A673 (cell line): ENCODE measurements at regions not wholly inside any gene's neighbourhood (a gene's known extent, or its start where the extent isn't known, plus 50 kb on each side); places are given as distances from the start of the nearest gene placed in this dataset.

Experiments used
- BruUV-seq: library from RNA; stranded (reverse); fragments of 400-500 nt; replicated peaks from 2 replicates; lab custom pipeline; 2021; lab: Mats Ljungman, UMichigan
- CTCF ChIA-PET: fragments of 300-600 bp; sonication (Branson Sonifier 250); formaldehyde crosslinking; loops from one replicate; lab custom pipeline; 2022; ENCODE audit warnings: antibody characterized with exemption; lab: Charles Lee
- POLR2A ChIA-PET: fragments of 300-600 bp; sonication (Branson Sonifier 250); formaldehyde crosslinking; loops from one replicate; lab custom pipeline; 2022; ENCODE audit warnings: antibody characterized with exemption; ENCODE audit not compliant: low non-redundant PET; lab: Charles Lee
- DNase-seq: peaks from one replicate; pipeline ENCODE4 v3.0.0-alpha.2; 2015; ENCODE audit warnings: low spot score
- H3K27ac ChIP-seq: fragments of 200-600 bp; sonication (generic); 2 replicates; pipeline ENCODE4 v1.5.1; 2016; ENCODE audit warnings: mixed run types, low read depth, mild to moderate bottlenecking, mixed read lengths, antibody characterized with exemption, low read length; ENCODE audit not compliant: poor library complexity, severe bottlenecking
- H3K27me3 ChIP-seq: fragments of 200-600 bp; sonication (generic); replicated peaks from 2 replicates; pipeline ENCODE4 v1.6.1; 2017; ENCODE audit warnings: mixed run types, low read depth, mild to moderate bottlenecking, mixed read lengths, antibody characterized with exemption, low read length; ENCODE audit not compliant: insufficient read depth, poor library complexity
- H3K36me3 ChIP-seq: fragments of 200-600 bp; sonication (generic); 2 replicates; pipeline ENCODE4 v1.6.1; 2016; ENCODE audit warnings: mixed run types, mild to moderate bottlenecking, mixed read lengths, antibody characterized with exemption, low read length; ENCODE audit not compliant: insufficient read depth, poor library complexity, severe bottlenecking
- H3K4me1 ChIP-seq: fragments of 200-600 bp; sonication (generic); 2 replicates; pipeline ENCODE4 v1.6.1; 2017; ENCODE audit warnings: mixed run types, mild to moderate bottlenecking, mixed read lengths, antibody characterized with exemption, low read length; ENCODE audit not compliant: insufficient read depth, poor library complexity, severe bottlenecking
- H3K4me3 ChIP-seq: fragments of 200-600 bp; sonication (generic); 2 replicates; pipeline ENCODE4 v1.5.1; 2016; ENCODE audit warnings: low read depth, mixed run types, mild to moderate bottlenecking, mixed read lengths, low read length; ENCODE audit not compliant: poor library complexity, severe bottlenecking
- H3K9me3 ChIP-seq: fragments of 200-600 bp; sonication (generic); 2 replicates; pipeline ENCODE4 v1.6.1; 2016; ENCODE audit warnings: mixed run types, low read depth, mild to moderate bottlenecking, mixed read lengths, antibody characterized with exemption, low read length; ENCODE audit not compliant: poor library complexity, severe bottlenecking
- EZH2 ChIP-seq: fragments of 200-600 bp; sonication (generic); IDR thresholded peaks from 2 replicates; pipeline ENCODE4 v1.6.1; 2017; ENCODE audit warnings: borderline replicate concordance, low read depth, mild to moderate bottlenecking, mixed read lengths, antibody characterized with exemption, low read length; ENCODE audit not compliant: poor library complexity, severe bottlenecking
- intact Hi-C: fragments of 100-400 bp; cut with micrococcal nuclease; formaldehyde crosslinking; loops from one replicate; pipeline ENCODE4 v1.10.0; 2022; ENCODE audit not compliant: unreplicated experiment
- TF ChIP-seq, protein P1 (sequence below): fragments of 300-800, 200-600 bp; sonication (generic); conservative IDR thresholded peaks from 2 replicates; pipeline ENCODE4 v1.5.1; 2017; ENCODE audit warnings: low read depth, mild to moderate bottlenecking, antibody characterized with exemption, low read length, moderate library complexity, mixed read lengths

GRCh38 chr7:70925411-70926115 is 206.4 kb upstream of the GALNT17 start:
- TF ChIP-seq EZH2, result no peak
- TF ChIP-seq, protein P1, sequence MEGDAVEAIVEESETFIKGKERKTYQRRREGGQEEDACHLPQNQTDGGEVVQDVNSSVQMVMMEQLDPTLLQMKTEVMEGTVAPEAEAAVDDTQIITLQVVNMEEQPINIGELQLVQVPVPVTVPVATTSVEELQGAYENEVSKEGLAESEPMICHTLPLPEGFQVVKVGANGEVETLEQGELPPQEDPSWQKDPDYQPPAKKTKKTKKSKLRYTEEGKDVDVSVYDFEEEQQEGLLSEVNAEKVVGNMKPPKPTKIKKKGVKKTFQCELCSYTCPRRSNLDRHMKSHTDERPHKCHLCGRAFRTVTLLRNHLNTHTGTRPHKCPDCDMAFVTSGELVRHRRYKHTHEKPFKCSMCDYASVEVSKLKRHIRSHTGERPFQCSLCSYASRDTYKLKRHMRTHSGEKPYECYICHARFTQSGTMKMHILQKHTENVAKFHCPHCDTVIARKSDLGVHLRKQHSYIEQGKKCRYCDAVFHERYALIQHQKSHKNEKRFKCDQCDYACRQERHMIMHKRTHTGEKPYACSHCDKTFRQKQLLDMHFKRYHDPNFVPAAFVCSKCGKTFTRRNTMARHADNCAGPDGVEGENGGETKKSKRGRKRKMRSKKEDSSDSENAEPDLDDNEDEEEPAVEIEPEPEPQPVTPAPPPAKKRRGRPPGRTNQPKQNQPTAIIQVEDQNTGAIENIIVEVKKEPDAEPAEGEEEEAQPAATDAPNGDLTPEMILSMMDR, result no peak
- BruUV-seq, result no TSS peak

DNA sequence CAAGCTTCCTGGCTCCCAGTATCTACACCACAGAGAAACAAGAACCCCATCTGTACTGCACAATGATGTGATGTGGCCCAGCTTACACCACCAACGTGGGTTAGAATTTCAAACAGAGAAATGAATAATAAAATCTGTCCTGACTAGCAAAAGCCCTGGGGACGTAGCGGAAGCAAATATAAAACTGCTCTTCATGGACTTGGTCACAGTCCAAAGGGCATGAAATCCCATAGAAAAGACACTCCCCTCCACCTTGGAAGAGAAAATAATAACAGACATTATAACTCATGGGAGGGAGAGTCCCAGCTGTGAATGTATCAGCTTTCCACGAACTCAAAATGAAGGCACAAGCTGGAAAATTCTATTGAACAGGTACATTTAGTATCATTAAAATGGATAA is 205.3 kb upstream of the GALNT17 start:
- Histone ChIP-seq H3K4me3 (no peak overlapping the region), H3K36me3 (no peaks in the 10 kb centered on the region), H3K27me3 (no peaks in the 10 kb centered on the region), H3K4me1 (no peaks in the 10 kb centered on the region), H3K9me3 (peaks cover 4% of the 10 kb centered on the region), H3K27ac (no peak overlapping the region)
- ChIA-PET CTCF (no interaction called here), POLR2A (no interaction called here)
- intact Hi-C loops, result no loop called here
- BruUV-seq, result no TSS peak
- no peak for TF ChIP-seq EZH2
- TF ChIP-seq, protein P1, result no peak
- DNase-seq, result no peak

More at GRCh38 chr7:70925411-70926115, 206.4 kb upstream of the GALNT17 start:
- intact Hi-C loops, result no loop called here
- DNase-seq, result no peak
- no peak overlapping the region for H3K4me3 ChIP-seq
- ChIA-PET POLR2A (no interaction called here), CTCF (interaction anchor here (0.7 kb wide), 1 partner anchor 211 kb away, joined by 6 read pairs; no protein-coding TSS in a partner anchor)
- H3K36me3 ChIP-seq, result no peaks in the 10 kb centered on the region
- no peak overlapping the region for H3K27ac ChIP-seq
- H3K27me3 ChIP-seq, result no peaks in the 10 kb centered on the region
- H3K9me3 ChIP-seq, result peaks cover 4% of the 10 kb centered on the region
- no peaks in the 10 kb centered on the region for H3K4me1 ChIP-seq

GRCh38 chr7:70935311-70935710 is 196.6 kb upstream of the GALNT17 start:
- H3K27me3 ChIP-seq, result no peaks in the 10 kb centered on the region
- H3K27ac ChIP-seq, result no peak overlapping the region
- H3K4me1 ChIP-seq, result no peaks in the 10 kb centered on the region
- no peak for DNase-seq
- intact Hi-C loops, result no loop called here
- no peak overlapping the region for H3K4me3 ChIP-seq
- BruUV-seq, result no TSS peak
- H3K9me3 ChIP-seq, result no peaks in the 10 kb centered on the region
- ChIA-PET POLR2A (no interaction called here), CTCF (no interaction called here)
- no peak for TF ChIP-seq EZH2
- TF ChIP-seq, protein P1, result no peak
- no peaks in the 10 kb centered on the region for H3K36me3 ChIP-seq
